ENCODE measurements at regions not wholly inside any gene's neighbourhood (a gene's known extent, or its start where the extent isn't known, plus 50 kb on each side); places are given as distances from the start of the nearest gene placed in this dataset.

DNA sequence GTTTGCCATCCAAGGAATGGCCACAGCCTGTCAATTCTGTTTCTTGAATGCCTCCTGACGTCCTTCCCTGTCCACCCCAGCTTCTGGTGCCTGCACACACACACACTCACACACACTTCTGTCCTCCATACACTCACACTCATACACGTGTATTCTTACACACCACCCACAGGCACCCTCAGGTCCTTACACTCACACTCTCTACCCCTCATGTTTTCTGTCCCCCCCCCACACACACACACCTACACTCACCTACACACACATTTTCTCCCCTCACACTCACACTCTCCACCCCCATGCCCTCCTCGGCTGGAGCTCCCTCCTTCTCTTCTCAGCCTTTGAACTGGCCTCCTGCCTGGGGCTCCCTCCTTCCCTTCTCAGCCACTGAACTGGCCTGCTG lies 148.0 kb upstream of the SALL3 start:
- no peaks in the 10 kb centered on the region for H3K4me1 ChIP-seq (ENCODE audit: insufficient read depth, low read length, poor library complexity, severe bottlenecking)
- H3K27ac ChIP-seq (ENCODE audit: low read depth, low read length, poor library complexity, severe bottlenecking): no peak overlapping the region
- peaks cover under 1% of the 10 kb centered on the region for H3K9me3 ChIP-seq (ENCODE audit: low read depth, low read length, poor library complexity, severe bottlenecking)
- no peak for DNase-seq (ENCODE audit: low spot score)
- no TSS peak for BruUV-seq (replicated peaks)
- intact Hi-C loops (cut with micrococcal nuclease; ENCODE audit: unreplicated experiment): no loop called here
- H3K27me3 ChIP-seq (replicated peaks; ENCODE audit: insufficient read depth, low read depth, low read length, poor library complexity): peaks cover 22% of the 10 kb centered on the region
- ChIA-PET CTCF (no interaction called here), POLR2A (ENCODE audit: low non-redundant PET) (no interaction called here)
- H3K4me3 ChIP-seq (ENCODE audit: low read depth, low read length, poor library complexity, severe bottlenecking): no peak overlapping the region
- TF ChIP-seq, protein P1, sequence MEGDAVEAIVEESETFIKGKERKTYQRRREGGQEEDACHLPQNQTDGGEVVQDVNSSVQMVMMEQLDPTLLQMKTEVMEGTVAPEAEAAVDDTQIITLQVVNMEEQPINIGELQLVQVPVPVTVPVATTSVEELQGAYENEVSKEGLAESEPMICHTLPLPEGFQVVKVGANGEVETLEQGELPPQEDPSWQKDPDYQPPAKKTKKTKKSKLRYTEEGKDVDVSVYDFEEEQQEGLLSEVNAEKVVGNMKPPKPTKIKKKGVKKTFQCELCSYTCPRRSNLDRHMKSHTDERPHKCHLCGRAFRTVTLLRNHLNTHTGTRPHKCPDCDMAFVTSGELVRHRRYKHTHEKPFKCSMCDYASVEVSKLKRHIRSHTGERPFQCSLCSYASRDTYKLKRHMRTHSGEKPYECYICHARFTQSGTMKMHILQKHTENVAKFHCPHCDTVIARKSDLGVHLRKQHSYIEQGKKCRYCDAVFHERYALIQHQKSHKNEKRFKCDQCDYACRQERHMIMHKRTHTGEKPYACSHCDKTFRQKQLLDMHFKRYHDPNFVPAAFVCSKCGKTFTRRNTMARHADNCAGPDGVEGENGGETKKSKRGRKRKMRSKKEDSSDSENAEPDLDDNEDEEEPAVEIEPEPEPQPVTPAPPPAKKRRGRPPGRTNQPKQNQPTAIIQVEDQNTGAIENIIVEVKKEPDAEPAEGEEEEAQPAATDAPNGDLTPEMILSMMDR (conservative IDR thresholded peaks at IDR 0.05; ENCODE audit: low read depth, low read length): no peak
- no peak for TF ChIP-seq EZH2 (IDR thresholded peaks at IDR 0.05; ENCODE audit: borderline replicate concordance, low read depth, low read length, poor library complexity, severe bottlenecking)
- H3K36me3 ChIP-seq (ENCODE audit: insufficient read depth, low read length, poor library complexity, severe bottlenecking): no peaks in the 10 kb centered on the region

DNA sequence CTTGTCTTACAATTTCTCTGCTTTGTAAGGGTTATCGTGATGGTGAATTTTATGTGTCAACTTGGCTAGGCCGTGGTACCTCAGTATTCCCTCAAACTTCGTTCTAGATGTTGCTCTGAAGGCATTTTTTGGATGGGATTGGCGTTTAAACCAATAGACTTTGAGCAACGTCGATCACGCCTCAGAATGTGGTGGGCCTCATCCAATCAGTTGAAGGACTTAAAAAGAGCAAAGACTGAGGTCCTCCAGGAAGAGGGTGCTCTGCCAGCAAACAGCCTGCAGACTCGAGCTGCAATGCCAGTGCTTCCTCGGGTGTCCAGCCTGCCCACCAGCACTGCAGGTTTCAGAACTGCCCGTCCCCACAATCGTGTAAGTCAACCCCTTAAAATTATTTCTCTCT lies 145.8 kb upstream of the SALL3 start:
- TF ChIP-seq, protein P1 (conservative IDR thresholded peaks at IDR 0.05; ENCODE audit: low read depth, low read length): no peak
- no peak for TF ChIP-seq EZH2 (IDR thresholded peaks at IDR 0.05; ENCODE audit: borderline replicate concordance, low read depth, low read length, poor library complexity, severe bottlenecking)
- ChIA-PET CTCF (no interaction called here), POLR2A (ENCODE audit: low non-redundant PET) (no interaction called here)
- H3K27me3 ChIP-seq (replicated peaks; ENCODE audit: insufficient read depth, low read depth, low read length, poor library complexity): peaks cover 8% of the 10 kb centered on the region
- H3K27ac ChIP-seq (ENCODE audit: low read depth, low read length, poor library complexity, severe bottlenecking): no peak overlapping the region
- intact Hi-C loops (cut with micrococcal nuclease; ENCODE audit: unreplicated experiment): no loop called here
- BruUV-seq (replicated peaks): no TSS peak
- H3K9me3 ChIP-seq (ENCODE audit: low read depth, low read length, poor library complexity, severe bottlenecking): peaks cover 6% of the 10 kb centered on the region
- DNase-seq (ENCODE audit: low spot score): no peak
- no peaks in the 10 kb centered on the region for H3K4me1 ChIP-seq (ENCODE audit: insufficient read depth, low read length, poor library complexity, severe bottlenecking)
- H3K36me3 ChIP-seq (ENCODE audit: insufficient read depth, low read length, poor library complexity, severe bottlenecking): no peaks in the 10 kb centered on the region
- H3K4me3 ChIP-seq (ENCODE audit: low read depth, low read length, poor library complexity, severe bottlenecking): no peak overlapping the region

DNA sequence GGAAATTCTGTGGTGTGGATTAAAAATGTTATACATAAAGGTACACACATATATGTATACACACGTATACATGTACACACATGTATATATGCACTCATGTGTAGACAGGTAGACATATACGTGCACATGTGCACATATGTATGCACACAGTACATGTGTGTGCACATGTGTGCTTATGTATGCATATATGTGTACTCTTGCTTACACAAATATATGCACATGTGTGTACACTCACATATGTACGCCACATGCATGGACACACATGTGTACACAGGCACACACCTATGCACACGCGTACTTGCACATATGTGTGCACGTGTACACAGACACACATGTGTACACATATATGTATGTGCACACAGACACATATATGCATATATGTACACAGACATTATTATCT lies 142.8 kb upstream of the SALL3 start:
- Histone ChIP-seq H3K4me3 (ENCODE audit: low read depth, low read length, poor library complexity, severe bottlenecking) (no peak overlapping the region), H3K36me3 (ENCODE audit: insufficient read depth, low read length, poor library complexity, severe bottlenecking) (no peaks in the 10 kb centered on the region), H3K4me1 (ENCODE audit: insufficient read depth, low read length, poor library complexity, severe bottlenecking) (no peaks in the 10 kb centered on the region), H3K27ac (ENCODE audit: low read depth, low read length, poor library complexity, severe bottlenecking) (no peak overlapping the region), H3K27me3 (replicated peaks; ENCODE audit: insufficient read depth, low read depth, low read length, poor library complexity) (no peaks in the 10 kb centered on the region), H3K9me3 (ENCODE audit: low read depth, low read length, poor library complexity, severe bottlenecking) (peaks cover 6% of the 10 kb centered on the region)
- CTCF ChIA-PET: no interaction called here
- intact Hi-C loops (cut with micrococcal nuclease; ENCODE audit: unreplicated experiment): no loop called here
- DNase-seq (ENCODE audit: low spot score): no peak
- POLR2A ChIA-PET (ENCODE audit: low non-redundant PET): no interaction called here
- TF ChIP-seq, protein P1 (conservative IDR thresholded peaks at IDR 0.05; ENCODE audit: low read depth, low read length): no peak
- no peak for TF ChIP-seq EZH2 (IDR thresholded peaks at IDR 0.05; ENCODE audit: borderline replicate concordance, low read depth, low read length, poor library complexity, severe bottlenecking)
- no TSS peak for BruUV-seq (replicated peaks)
